DND-41 (cell line): ENCODE measurements at regions not wholly inside any gene's neighbourhood (a gene's known extent, or its start where the extent isn't known, plus 50 kb on each side); places are given as distances from the start of the nearest gene placed in this dataset.
"Not testable (repeated sequence)": the region's sequence is repeated elsewhere in the genome, so short reads cannot be mapped to it uniquely, and the experiment has no call there.

Source experiments
- ATAC-seq: fragments of 200-7000 bp; cut with Tn5 transposase; 3 replicates; pipeline ENCODE4 v1.9.1; 2021; ENCODE audit warnings: low read depth; ENCODE audit not compliant: insufficient read depth
- DNase-seq: peaks from one replicate; pipeline ENCODE4 v3.0.0-alpha.2; 2020
- H2AFZ ChIP-seq: 2 replicates; pipeline ENCODE4 v1.6.0; 2012; ENCODE audit warnings: low read depth, low read length
- H3K27ac ChIP-seq: 2 replicates; pipeline ENCODE4 v1.5.1; 2012; ENCODE audit warnings: low read length, inconsistent platforms
- H3K27me3 ChIP-seq: fragments of 200-600 bp; sonication (generic); 2 replicates; pipeline ENCODE4 v1.6.0; 2012; ENCODE audit warnings: low read length, mild to moderate bottlenecking, inconsistent platforms; ENCODE audit not compliant: insufficient read depth, poor library complexity
- H3K36me3 ChIP-seq: 2 replicates; pipeline ENCODE4 v1.5.1; 2012; ENCODE audit warnings: low read length, inconsistent platforms; ENCODE audit not compliant: insufficient read depth
- H3K4me1 ChIP-seq: 2 replicates; pipeline ENCODE4 v1.5.1; 2012; ENCODE audit warnings: mild to moderate bottlenecking, low read length; ENCODE audit not compliant: insufficient read depth
- H3K4me2 ChIP-seq: 2 replicates; pipeline ENCODE4 v1.6.0; 2012; ENCODE audit warnings: mild to moderate bottlenecking, moderate library complexity, low read length, inconsistent platforms; ENCODE audit not compliant: insufficient read depth
- H3K4me3 ChIP-seq, 2 experiments: fragments of 200-600 bp in 1 of 2; shearing (Covaris generic) in 1 of 2; 2 replicates each; pipeline ENCODE4 v1.5.1; 2012 to 2016; ENCODE audit warnings: inconsistent platforms in 2 of 2, low read length in 2 of 2, mild to moderate bottlenecking in 2 of 2, low read depth in 1 of 2, moderate library complexity in 1 of 2
- H3K79me2 ChIP-seq: 2 replicates; pipeline ENCODE4 v1.6.0; 2012; ENCODE audit warnings: low read length, inconsistent platforms; ENCODE audit not compliant: insufficient read depth
- H3K9ac ChIP-seq: 2 replicates; pipeline ENCODE4 v1.6.0; 2012; ENCODE audit warnings: low read depth, mild to moderate bottlenecking, inconsistent platforms, low read length, moderate library complexity
- H3K9me3 ChIP-seq: 2 replicates; pipeline ENCODE4 v1.5.1; 2012; ENCODE audit warnings: low read length, moderate library complexity, mild to moderate bottlenecking, inconsistent platforms; ENCODE audit not compliant: insufficient read depth, severe bottlenecking
- H4K20me1 ChIP-seq: 2 replicates; pipeline ENCODE4 v1.6.0; 2012; ENCODE audit warnings: low read length; ENCODE audit not compliant: insufficient read depth
- EZH2 ChIP-seq: IDR thresholded peaks from 3 replicates; pipeline ENCODE4 v1.6.1; 2012; ENCODE audit warnings: borderline replicate concordance, low read depth, mild to moderate bottlenecking, moderate library complexity, low read length, inconsistent platforms; ENCODE audit not compliant: severe bottlenecking
- TF ChIP-seq, protein P1 (sequence below): IDR thresholded peaks from 2 replicates; pipeline ENCODE4 v1.5.1; 2012; ENCODE audit warnings: borderline replicate concordance, low read length, moderate library complexity, mild to moderate bottlenecking; ENCODE audit not compliant: poor library complexity, severe bottlenecking; ENCODE audit errors: extremely low read depth

GRCh38 chr7:49030221-49030620 lies 105.9 kb downstream of the CDC14C start:
- Histone ChIP-seq H4K20me1 (no peaks in the 10 kb centered on the region), H3K36me3 (no peaks in the 10 kb centered on the region), H2AFZ (no peak overlapping the region), H3K27ac (no peak overlapping the region), H3K9ac (no peak overlapping the region), H3K4me2 (no peak overlapping the region), H3K27me3 (no peaks in the 10 kb centered on the region), H3K79me2 (no peaks in the 10 kb centered on the region), H3K4me3 (no peak overlapping the region), H3K9me3 (no peaks in the 10 kb centered on the region), H3K4me1 (no peaks in the 10 kb centered on the region)
- TF ChIP-seq, protein P1, sequence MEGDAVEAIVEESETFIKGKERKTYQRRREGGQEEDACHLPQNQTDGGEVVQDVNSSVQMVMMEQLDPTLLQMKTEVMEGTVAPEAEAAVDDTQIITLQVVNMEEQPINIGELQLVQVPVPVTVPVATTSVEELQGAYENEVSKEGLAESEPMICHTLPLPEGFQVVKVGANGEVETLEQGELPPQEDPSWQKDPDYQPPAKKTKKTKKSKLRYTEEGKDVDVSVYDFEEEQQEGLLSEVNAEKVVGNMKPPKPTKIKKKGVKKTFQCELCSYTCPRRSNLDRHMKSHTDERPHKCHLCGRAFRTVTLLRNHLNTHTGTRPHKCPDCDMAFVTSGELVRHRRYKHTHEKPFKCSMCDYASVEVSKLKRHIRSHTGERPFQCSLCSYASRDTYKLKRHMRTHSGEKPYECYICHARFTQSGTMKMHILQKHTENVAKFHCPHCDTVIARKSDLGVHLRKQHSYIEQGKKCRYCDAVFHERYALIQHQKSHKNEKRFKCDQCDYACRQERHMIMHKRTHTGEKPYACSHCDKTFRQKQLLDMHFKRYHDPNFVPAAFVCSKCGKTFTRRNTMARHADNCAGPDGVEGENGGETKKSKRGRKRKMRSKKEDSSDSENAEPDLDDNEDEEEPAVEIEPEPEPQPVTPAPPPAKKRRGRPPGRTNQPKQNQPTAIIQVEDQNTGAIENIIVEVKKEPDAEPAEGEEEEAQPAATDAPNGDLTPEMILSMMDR, result no peak
- TF ChIP-seq EZH2, result no peak
- ATAC-seq (no peak), DNase-seq (no peak)

GRCh38 chr7:49033140-49033539 lies 108.8 kb downstream of the CDC14C start:
- H3K36me3 ChIP-seq, H3K9ac ChIP-seq, H3K4me3 ChIP-seq, H3K79me2 ChIP-seq, H3K9me3 ChIP-seq, H2AFZ ChIP-seq, H3K4me2 ChIP-seq, H3K27me3 ChIP-seq, H4K20me1 ChIP-seq, ATAC-seq, H3K27ac ChIP-seq, DNase-seq, H3K4me1 ChIP-seq: not testable (repeated sequence)

GRCh38 chr7:49037346-49038210 lies 113.2 kb downstream of the CDC14C start:
- TF ChIP-seq, protein P1, result no peak
- TF ChIP-seq EZH2, result no peak
- Histone ChIP-seq H3K36me3 (no peaks in the 10 kb centered on the region), H3K4me2 (no peak overlapping the region), H3K79me2 (no peaks in the 10 kb centered on the region), H2AFZ (no peak overlapping the region), H4K20me1 (0 out of 2 replicates have a peak, but pooled peaks cover 3% of the 10 kb centered on the region), H3K9me3 (no peaks in the 10 kb centered on the region), H3K27me3 (no peaks in the 10 kb centered on the region), H3K9ac (no peak overlapping the region), H3K27ac (no peak overlapping the region), H3K4me1 (no peaks in the 10 kb centered on the region), H3K4me3 (no peak overlapping the region)
- DNase-seq, result no peak
- no peak for ATAC-seq

DNA sequence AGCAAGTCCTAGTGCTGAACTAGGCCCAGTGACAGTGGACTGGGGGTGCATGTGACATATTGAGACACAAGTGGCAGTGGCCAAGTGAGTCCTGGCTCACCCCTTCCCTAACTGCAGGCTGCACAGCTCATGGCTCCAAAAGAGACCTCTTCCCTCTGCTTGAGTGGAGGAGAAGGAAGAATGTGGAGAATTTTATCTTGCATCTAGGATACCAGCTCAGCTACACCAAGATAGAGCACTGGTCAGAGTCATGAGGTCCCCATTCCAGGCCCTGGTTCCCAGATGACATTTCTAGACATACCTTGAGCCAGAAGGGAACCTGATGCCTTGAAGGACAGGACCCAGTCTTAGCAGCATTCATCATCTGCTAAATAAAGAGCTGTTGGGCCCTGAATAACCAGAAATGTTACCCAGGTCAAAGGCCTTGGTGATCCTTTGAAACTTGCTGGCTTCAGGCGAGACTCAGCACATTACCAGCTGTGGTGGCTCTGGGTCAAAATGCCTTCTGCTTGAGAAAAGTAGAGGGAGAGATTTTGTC lies 114.5 kb downstream of the CDC14C start:
- Histone ChIP-seq H3K79me2 (no peaks in the 10 kb centered on the region), H3K4me3 (no peak overlapping the region), H3K36me3 (no peaks in the 10 kb centered on the region), H4K20me1 (0 out of 2 replicates have a peak, but pooled peaks cover 3% of the 10 kb centered on the region), H3K4me2 (no peak overlapping the region), H3K9me3 (no peaks in the 10 kb centered on the region), H2AFZ (no peak overlapping the region), H3K27me3 (no peaks in the 10 kb centered on the region), H3K4me1 (no peaks in the 10 kb centered on the region), H3K27ac (no peak overlapping the region), H3K9ac (no peak overlapping the region)
- DNase-seq (no peak), ATAC-seq (no peak)
- TF ChIP-seq, protein P1, result no peak
- TF ChIP-seq EZH2, result no peak
